K562 (cell line): ENCODE measurements at regions not wholly inside any gene's neighbourhood (a gene's known extent, or its start where the extent isn't known, plus 50 kb on each side); places are given as distances from the start of the nearest gene placed in this dataset.

Source experiments
- CTCF ChIP-seq, 3 experiments: IDR thresholded peaks in 2 of 3; conservative IDR thresholded peaks in 1 of 3; 2 replicates each; pipeline ENCODE4 v1.5.1; 2011 to 2012; ENCODE audit warnings: low read length in 3 of 3, mild to moderate bottlenecking in 3 of 3, control low read depth in 2 of 3, improper control_type of control experiment in 1 of 3, inconsistent platforms in 1 of 3, low read depth in 1 of 3, mixed read lengths in 1 of 3, moderate library complexity in 1 of 3; ENCODE audit not compliant: insufficient read depth in 2 of 3
- DEAF1 ChIP-seq: fragments of 450-650 bp; formaldehyde crosslinking; IDR thresholded peaks from 2 replicates; pipeline ENCODE4 v1.4.0; 2020; ENCODE audit warnings: mild to moderate bottlenecking, moderate library complexity
- ETV6 ChIP-seq, 3 experiments: fragments of 150-350 bp in 1 of 3; sonication (generic) in 1 of 3; formaldehyde crosslinking in 1 of 3; IDR thresholded peaks; 2 replicates each; pipeline versions ENCODE4 v1.6.1 to v1.8.0; 2014 to 2022; ENCODE audit warnings: borderline replicate concordance in 2 of 3, low read depth in 2 of 3, antibody characterized with exemption in 1 of 3, low read length in 1 of 3, mild to moderate bottlenecking in 1 of 3, missing genetic modification reagents in 1 of 3
- HNRNPL ChIP-seq: fragments of 200-400 bp; formaldehyde crosslinking; IDR thresholded peaks from 2 replicates; pipeline ENCODE4 v1.6.1; 2017; ENCODE audit warnings: low read depth, mild to moderate bottlenecking, low read length
- RBM14 ChIP-seq: fragments of 200-400 bp; formaldehyde crosslinking; IDR thresholded peaks from 2 replicates; pipeline ENCODE4 v1.6.1; 2018; ENCODE audit warnings: low read depth, mild to moderate bottlenecking, low read length, moderate library complexity, borderline replicate concordance; ENCODE audit not compliant: insufficient read depth
- RBM17 ChIP-seq: fragments of 200-400 bp; formaldehyde crosslinking; IDR thresholded peaks from 2 replicates; pipeline ENCODE4 v1.6.1; 2017; ENCODE audit warnings: low read depth, mild to moderate bottlenecking, low read length, borderline replicate concordance
- REST ChIP-seq, 2 experiments: fragments of 450-650 bp; formaldehyde crosslinking in 1 of 2; IDR thresholded peaks; 2 replicates each; pipeline versions ENCODE4 v1.4.0 to v1.6.1; 2014 to 2020; ENCODE audit warnings: mild to moderate bottlenecking in 2 of 2, borderline replicate concordance in 1 of 2, low read depth in 1 of 2

- TF ChIP-seq REST (IDR thresholded peaks at IDR 0.05; ENCODE audit: borderline replicate concordance) (peak; percentile 71; the same call in 1 of the 2 replicates), REST (CRISPR knock-in tag; IDR thresholded peaks at IDR 0.05; ENCODE audit: low read depth) (no peak), HNRNPL (no peak), RBM17 (no peak), CTCF (IDR thresholded peaks at IDR 0.05 in 2 of 3, conservative IDR thresholded peaks at IDR 0.05 in 1 of 3; ENCODE audit: insufficient read depth in 2 of 3, low read depth in 1 of 3, low read length in 3 of 3) (peak; percentile 84 to 96 (median 90)), ETV6 (IDR thresholded peaks at IDR 0.05; ENCODE audit: borderline replicate concordance in 1 of 2, low read depth in 2 of 2, low read length in 1 of 2) (no peak), ETV6 (CRISPR knock-in tag; IDR thresholded peaks at IDR 0.05; ENCODE audit: borderline replicate concordance) (no peak), RBM14 (no peak), DEAF1 (CRISPR knock-in tag) (peak; percentile 76)
Observed at GRCh38 chr6:165850434-165851019, 187.5 kb upstream of the PDE10A start (continued).
